ENCODE measurements at regions not wholly inside any gene's neighbourhood (a gene's known extent, or its start where the extent isn't known, plus 50 kb on each side); places are given as distances from the start of the nearest gene placed in this dataset.
"Not testable (repeated sequence)": the region's sequence is repeated elsewhere in the genome, so short reads cannot be mapped to it uniquely, and the experiment has no call there.

DNA sequence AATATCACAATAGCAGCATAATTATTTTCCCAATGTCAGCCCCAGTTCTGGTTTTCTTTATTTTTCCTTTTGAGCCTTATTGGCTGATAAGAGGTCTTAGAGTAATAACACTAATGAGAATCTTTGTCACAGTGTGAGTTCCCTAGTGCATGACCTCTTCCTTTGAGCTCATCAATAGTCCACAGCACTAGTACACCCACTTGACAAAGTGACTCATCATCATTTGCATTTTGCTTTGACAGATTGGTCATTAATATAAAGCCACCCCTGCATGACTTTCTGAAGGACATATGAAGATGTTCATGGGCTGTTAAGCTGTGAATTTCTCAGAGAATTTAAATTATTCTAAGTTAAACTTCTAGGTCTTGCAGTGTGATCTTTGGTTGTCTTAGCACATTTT is 2251.9 kb downstream of the EPHA3 start:
- TF ChIP-seq EZH2 (IDR thresholded peaks at IDR 0.05; ENCODE audit: borderline replicate concordance, insufficient read depth, low read length, poor library complexity, severe bottlenecking); SMC3 (conservative IDR thresholded peaks at IDR 0.05; ENCODE audit: poor library complexity); POLR2AphosphoS5 (IDR thresholded peaks at IDR 0.05): not testable (repeated sequence)
- TF ChIP-seq, protein P1, sequence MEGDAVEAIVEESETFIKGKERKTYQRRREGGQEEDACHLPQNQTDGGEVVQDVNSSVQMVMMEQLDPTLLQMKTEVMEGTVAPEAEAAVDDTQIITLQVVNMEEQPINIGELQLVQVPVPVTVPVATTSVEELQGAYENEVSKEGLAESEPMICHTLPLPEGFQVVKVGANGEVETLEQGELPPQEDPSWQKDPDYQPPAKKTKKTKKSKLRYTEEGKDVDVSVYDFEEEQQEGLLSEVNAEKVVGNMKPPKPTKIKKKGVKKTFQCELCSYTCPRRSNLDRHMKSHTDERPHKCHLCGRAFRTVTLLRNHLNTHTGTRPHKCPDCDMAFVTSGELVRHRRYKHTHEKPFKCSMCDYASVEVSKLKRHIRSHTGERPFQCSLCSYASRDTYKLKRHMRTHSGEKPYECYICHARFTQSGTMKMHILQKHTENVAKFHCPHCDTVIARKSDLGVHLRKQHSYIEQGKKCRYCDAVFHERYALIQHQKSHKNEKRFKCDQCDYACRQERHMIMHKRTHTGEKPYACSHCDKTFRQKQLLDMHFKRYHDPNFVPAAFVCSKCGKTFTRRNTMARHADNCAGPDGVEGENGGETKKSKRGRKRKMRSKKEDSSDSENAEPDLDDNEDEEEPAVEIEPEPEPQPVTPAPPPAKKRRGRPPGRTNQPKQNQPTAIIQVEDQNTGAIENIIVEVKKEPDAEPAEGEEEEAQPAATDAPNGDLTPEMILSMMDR (IDR thresholded peaks at IDR 0.05; ENCODE audit: poor library complexity, severe bottlenecking), result not testable (repeated sequence)
